ENCODE measurements at regions not wholly inside any gene's neighbourhood (a gene's known extent, or its start where the extent isn't known, plus 50 kb on each side); places are given as distances from the start of the nearest gene placed in this dataset.

- no peak for ATAC-seq
- ChIA-PET POLR2A (no interaction called here), CTCF (no interaction called here)
- TF ChIP-seq ZNF302 (CRISPR knock-in tag; IDR thresholded peaks at IDR 0.05): no peak
- no peak for TF ChIP-seq TFCP2L1 (CRISPR knock-in tag; IDR thresholded peaks at IDR 0.05)
- no peak for TF ChIP-seq JUNB (IDR thresholded peaks at IDR 0.05)
- no peak for TF ChIP-seq HOXB5 (CRISPR knock-in tag; IDR thresholded peaks at IDR 0.05)
- TF ChIP-seq FOXS1 (CRISPR knock-in tag; IDR thresholded peaks at IDR 0.05): no peak
- TF ChIP-seq GATA3 (IDR thresholded peaks at IDR 0.05; ENCODE audit: borderline replicate concordance): no peak
- TF ChIP-seq CHD4 (IDR thresholded peaks at IDR 0.05; ENCODE audit: borderline replicate concordance): no peak
- no peak for TF ChIP-seq HES2 (IDR thresholded peaks at IDR 0.05)
- no peak for TF ChIP-seq ZC3H11A (IDR thresholded peaks at IDR 0.05)
- no peak for TF ChIP-seq HEYL (CRISPR knock-in tag; IDR thresholded peaks at IDR 0.05)
- TF ChIP-seq POLR2AphosphoS2 (conservative IDR thresholded peaks at IDR 0.05; ENCODE audit: low read length): no peak
- no peak for TF ChIP-seq CBX2 (IDR thresholded peaks at IDR 0.05; ENCODE audit: borderline replicate concordance, low read depth)
- no peak for TF ChIP-seq ATOH8 (CRISPR knock-in tag; IDR thresholded peaks at IDR 0.05; ENCODE audit: low read depth)
- no peak for TF ChIP-seq HOXB13 (CRISPR knock-in tag; IDR thresholded peaks at IDR 0.05; ENCODE audit: low read depth)
- TF ChIP-seq NFE2L2 (conservative IDR thresholded peaks at IDR 0.05; ENCODE audit: low read length): no peak
- TF ChIP-seq HOXA7 (CRISPR knock-in tag; IDR thresholded peaks at IDR 0.05): no peak
- no peak for TF ChIP-seq REST (IDR thresholded peaks at IDR 0.05)
- no peak for TF ChIP-seq NR3C1 (IDR thresholded peaks at IDR 0.05)
- H3K27ac ChIP-seq: no peak overlapping the region
- WGBS (ENCODE audit: missing lambda C conversion rate): 25% methylated on average over 4 of the region's 4 CpGs
- H3K4me3 ChIP-seq: no peak overlapping the region
- no peaks in the 10 kb centered on the region for H3K4me1 ChIP-seq
- no peak for DNase-seq (ENCODE audit: low read depth in 1 of 2, low spot score in 1 of 2)
- H3K9me3 ChIP-seq: no peaks in the 10 kb centered on the region
- FAIRE-seq: no peak
- H3K4me2 ChIP-seq: no peak overlapping the region
Observed at GRCh38 chr2:84144345-84144744, 314.7 kb downstream of the SUCLG1 start.

GRCh38 chr2:84137034-84137433 lies 322.0 kb downstream of the SUCLG1 start:
- DNase-seq (ENCODE audit: low read depth in 1 of 2, low spot score in 1 of 2): no peak
- H3K4me3 ChIP-seq: no peak overlapping the region
- WGBS (ENCODE audit: missing lambda C conversion rate): 18% methylated on average over 3 of the region's 3 CpGs
- no peak overlapping the region for H3K4me2 ChIP-seq
- no peak overlapping the region for H3K27ac ChIP-seq
- FAIRE-seq: no peak
- TF ChIP-seq NR3C1 (IDR thresholded peaks at IDR 0.05) (no peak), ZSCAN20 (CRISPR knock-in tag; IDR thresholded peaks at IDR 0.05) (no peak), JUN (IDR thresholded peaks at IDR 0.05) (no peak), JUNB (IDR thresholded peaks at IDR 0.05) (no peak), FOSL2 (IDR thresholded peaks at IDR 0.05) (no peak), FOSL2 (CRISPR knock-in tag; IDR thresholded peaks at IDR 0.05) (no peak), SREBF2 (IDR thresholded peaks at IDR 0.05) (no peak), ELK1 (IDR thresholded peaks at IDR 0.05; ENCODE audit: low read depth, low read length) (no peak), FOSB (CRISPR knock-in tag; IDR thresholded peaks at IDR 0.05) (no peak)
- no peak for ATAC-seq
- no peaks in the 10 kb centered on the region for H3K4me1 ChIP-seq
- ChIA-PET CTCF (interaction anchor here (1.7 kb wide), 1 partner anchor 13 kb away, joined by 5 read pairs; no protein-coding TSS in a partner anchor), POLR2A (no interaction called here)
- H3K9me3 ChIP-seq: no peaks in the 10 kb centered on the region
